ENCODE measurements at regions not wholly inside any gene's neighbourhood (a gene's known extent, or its start where the extent isn't known, plus 50 kb on each side); places are given as distances from the start of the nearest gene placed in this dataset.
A peak's percentile ranks its signal among the peaks of the same experiment; 100 is the strongest.

DNA sequence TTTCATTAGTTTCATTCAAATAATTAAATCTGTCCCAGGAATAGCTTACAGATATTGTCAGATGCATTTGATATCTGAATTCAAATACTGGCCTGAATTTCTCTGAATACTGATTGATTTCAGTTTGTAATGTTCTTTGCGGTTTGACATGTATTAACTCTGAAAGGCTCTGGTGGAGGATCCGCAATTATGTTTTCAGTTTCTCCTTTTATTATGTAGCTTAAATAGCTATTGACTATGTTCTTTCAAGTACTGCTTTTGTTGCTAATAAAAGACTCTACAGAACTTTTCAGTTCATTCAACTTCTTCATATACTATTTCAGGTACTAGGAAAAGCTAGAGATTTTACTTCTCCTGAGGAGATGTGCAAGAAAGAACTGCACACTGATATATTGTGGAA is 2085.4 kb upstream of the RAG2 start:
- DNase-seq (ENCODE audit: low read depth) (no peak), FAIRE-seq (no peak)
- Histone ChIP-seq H3K36me3 (ENCODE audit: control insufficient read depth, insufficient read depth, low read length) (no peaks in the 10 kb centered on the region), H3K27me3 (ENCODE audit: control insufficient read depth, insufficient read depth, low read length) (no peaks in the 10 kb centered on the region), H3K4me3 (ENCODE audit: low read depth, low read length) (no peak overlapping the region)
- TF ChIP-seq, protein P1, sequence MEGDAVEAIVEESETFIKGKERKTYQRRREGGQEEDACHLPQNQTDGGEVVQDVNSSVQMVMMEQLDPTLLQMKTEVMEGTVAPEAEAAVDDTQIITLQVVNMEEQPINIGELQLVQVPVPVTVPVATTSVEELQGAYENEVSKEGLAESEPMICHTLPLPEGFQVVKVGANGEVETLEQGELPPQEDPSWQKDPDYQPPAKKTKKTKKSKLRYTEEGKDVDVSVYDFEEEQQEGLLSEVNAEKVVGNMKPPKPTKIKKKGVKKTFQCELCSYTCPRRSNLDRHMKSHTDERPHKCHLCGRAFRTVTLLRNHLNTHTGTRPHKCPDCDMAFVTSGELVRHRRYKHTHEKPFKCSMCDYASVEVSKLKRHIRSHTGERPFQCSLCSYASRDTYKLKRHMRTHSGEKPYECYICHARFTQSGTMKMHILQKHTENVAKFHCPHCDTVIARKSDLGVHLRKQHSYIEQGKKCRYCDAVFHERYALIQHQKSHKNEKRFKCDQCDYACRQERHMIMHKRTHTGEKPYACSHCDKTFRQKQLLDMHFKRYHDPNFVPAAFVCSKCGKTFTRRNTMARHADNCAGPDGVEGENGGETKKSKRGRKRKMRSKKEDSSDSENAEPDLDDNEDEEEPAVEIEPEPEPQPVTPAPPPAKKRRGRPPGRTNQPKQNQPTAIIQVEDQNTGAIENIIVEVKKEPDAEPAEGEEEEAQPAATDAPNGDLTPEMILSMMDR (IDR thresholded peaks at IDR 0.05; ENCODE audit: insufficient read depth, low read length, severe bottlenecking), result no peak

DNA sequence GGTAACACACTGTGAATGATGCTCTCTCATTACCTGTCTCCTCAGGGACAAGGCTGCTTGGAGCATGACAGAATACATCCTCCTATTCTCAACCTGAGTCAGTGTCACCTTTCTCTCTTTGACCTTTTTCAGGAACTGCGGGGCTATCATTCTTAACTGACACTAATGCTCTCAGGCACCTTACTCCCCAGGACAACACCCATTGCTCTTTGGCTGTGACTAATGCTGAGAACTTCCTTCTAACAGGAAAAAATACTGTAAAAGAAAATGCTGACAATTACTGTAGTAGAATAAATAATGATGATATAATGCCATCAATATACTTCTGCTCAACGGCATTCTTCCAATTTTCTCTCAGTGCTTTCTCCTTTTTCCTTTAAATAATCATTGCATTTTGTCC is 2082.7 kb upstream of the RAG2 start:
- no peak for FAIRE-seq

DNA sequence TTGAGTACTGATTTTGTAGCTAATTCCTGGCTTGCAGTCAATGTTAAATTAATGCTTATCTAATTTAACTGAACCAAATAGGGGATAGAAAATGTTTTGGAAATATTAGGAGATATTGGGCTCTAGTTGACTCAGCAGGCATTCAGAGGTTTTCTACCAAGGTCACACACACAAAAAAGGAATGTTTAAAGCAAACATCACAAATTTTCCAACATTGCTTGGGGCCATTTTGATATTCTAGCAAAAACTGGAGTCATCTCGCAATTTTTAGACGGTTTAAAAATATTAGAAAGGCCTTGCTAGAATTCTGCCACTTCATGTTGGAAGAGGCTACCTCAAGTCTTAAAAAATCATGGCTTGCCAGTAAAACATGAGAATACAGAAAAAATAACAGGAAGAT is 2082.1 kb upstream of the RAG2 start:
- FAIRE-seq, result no peak
- TF ChIP-seq, protein P1 (IDR thresholded peaks at IDR 0.05; ENCODE audit: insufficient read depth, low read length, severe bottlenecking), result no peak
- no peaks in the 10 kb centered on the region for H3K36me3 ChIP-seq (ENCODE audit: control insufficient read depth, insufficient read depth, low read length)

More for the DNA sequence above, 2082.7 kb upstream of the RAG2 start:
- TF ChIP-seq, protein P1 (IDR thresholded peaks at IDR 0.05; ENCODE audit: insufficient read depth, low read length, severe bottlenecking), result no peak
- Histone ChIP-seq H3K27me3 (ENCODE audit: control insufficient read depth, insufficient read depth, low read length) (no peaks in the 10 kb centered on the region), H3K36me3 (ENCODE audit: control insufficient read depth, insufficient read depth, low read length) (no peaks in the 10 kb centered on the region), H3K4me3 (ENCODE audit: low read depth, low read length) (no peak overlapping the region)
- DNase-seq (ENCODE audit: low read depth), result peak; percentile 9

DNA sequence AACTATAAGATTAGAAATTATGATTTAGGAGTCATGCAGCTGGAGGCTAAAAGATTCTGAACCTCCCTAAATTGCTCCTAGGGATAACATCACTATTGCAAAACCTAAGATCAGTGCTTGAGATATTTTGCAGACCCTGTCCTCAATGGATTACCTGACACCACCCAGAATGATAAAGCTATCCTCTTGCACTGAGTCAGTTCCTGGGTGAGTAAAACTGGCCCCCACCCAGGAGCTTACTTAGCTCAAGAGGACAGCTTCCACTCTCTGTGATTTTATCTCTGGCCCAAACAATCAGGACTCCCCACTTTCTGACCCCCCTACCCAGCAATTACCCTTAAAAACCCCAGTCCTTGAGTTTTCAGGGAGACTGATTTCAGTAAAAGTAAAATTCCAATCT is 2074.4 kb upstream of the RAG2 start:
- FAIRE-seq, result no peak
- peak; percentile 16 for DNase-seq (ENCODE audit: low read depth)
- Histone ChIP-seq H3K36me3 (ENCODE audit: control insufficient read depth, insufficient read depth, low read length) (no peaks in the 10 kb centered on the region), H3K27me3 (ENCODE audit: control insufficient read depth, insufficient read depth, low read length) (no peaks in the 10 kb centered on the region), H3K4me3 (ENCODE audit: low read depth, low read length) (no peak overlapping the region)
- TF ChIP-seq, protein P1 (IDR thresholded peaks at IDR 0.05; ENCODE audit: insufficient read depth, low read length, severe bottlenecking), result no peak

More for the DNA sequence above, 2082.1 kb upstream of the RAG2 start:
- no peak overlapping the region for H3K4me3 ChIP-seq (ENCODE audit: low read depth, low read length)
- H3K27me3 ChIP-seq (ENCODE audit: control insufficient read depth, insufficient read depth, low read length), result no peaks in the 10 kb centered on the region
- DNase-seq (ENCODE audit: low read depth), result no peak

DNA sequence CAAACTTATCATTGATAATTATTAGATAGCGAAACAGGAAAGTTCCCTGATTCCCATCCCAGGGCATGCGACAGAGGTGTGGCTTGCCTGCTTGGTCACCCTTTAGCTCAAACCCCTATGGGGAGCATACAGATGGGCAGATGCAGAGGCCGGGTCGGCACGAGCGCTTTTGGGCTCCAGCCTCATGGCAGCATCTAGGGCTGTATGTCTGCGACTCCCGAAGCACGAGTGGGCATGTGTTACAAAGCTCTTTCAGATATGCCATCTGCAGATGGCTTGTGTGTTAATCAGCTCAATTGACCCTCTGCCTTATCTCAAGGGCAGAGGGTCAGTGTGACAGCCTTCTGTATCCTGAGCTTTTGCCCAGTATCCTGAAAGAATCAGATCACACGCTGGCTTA is 2069.3 kb upstream of the RAG2 start:
- no peak for FAIRE-seq
- Histone ChIP-seq H3K36me3 (ENCODE audit: control insufficient read depth, insufficient read depth, low read length) (no peaks in the 10 kb centered on the region), H3K4me3 (ENCODE audit: low read depth, low read length) (no peak overlapping the region), H3K27me3 (ENCODE audit: control insufficient read depth, insufficient read depth, low read length) (no peaks in the 10 kb centered on the region)
- TF ChIP-seq, protein P1 (IDR thresholded peaks at IDR 0.05; ENCODE audit: insufficient read depth, low read length, severe bottlenecking), result no peak
- no peak for DNase-seq (ENCODE audit: low read depth)

DNA sequence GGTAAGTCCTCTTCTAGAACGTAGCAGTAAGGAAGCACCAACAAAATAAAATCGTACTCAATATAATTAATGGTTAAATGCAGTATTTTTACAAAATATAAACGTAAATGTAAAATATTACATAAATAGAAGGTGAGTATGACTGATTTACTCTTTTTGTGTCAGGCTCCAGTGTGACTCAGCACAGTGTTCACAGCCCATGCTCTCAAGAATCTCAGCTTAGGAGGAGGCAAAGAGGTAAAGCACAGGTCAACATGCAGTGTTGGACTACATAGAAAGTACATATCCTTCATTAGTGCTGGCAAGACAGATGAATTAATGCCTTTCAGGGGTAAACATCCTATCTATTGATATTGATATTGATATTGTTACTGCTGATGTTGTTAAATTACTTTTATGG is 2050.6 kb upstream of the RAG2 start:
- DNase-seq (ENCODE audit: low read depth), result peak; percentile 5

More for the DNA sequence above, 2050.6 kb upstream of the RAG2 start:
- FAIRE-seq, result no peak
- Histone ChIP-seq H3K36me3 (ENCODE audit: control insufficient read depth, insufficient read depth, low read length) (no peaks in the 10 kb centered on the region), H3K27me3 (ENCODE audit: control insufficient read depth, insufficient read depth, low read length) (no peaks in the 10 kb centered on the region), H3K4me3 (ENCODE audit: low read depth, low read length) (no peak overlapping the region)
- TF ChIP-seq, protein P1 (IDR thresholded peaks at IDR 0.05; ENCODE audit: insufficient read depth, low read length, severe bottlenecking), result no peak

Measured in bronchial epithelial cell (primary cell).